Adrenal gland (tissue), 9 donors: ENCODE measurements at regions not wholly inside any gene's neighbourhood (a gene's known extent, or its start where the extent isn't known, plus 50 kb on each side); places are given as distances from the start of the nearest gene placed in this dataset.

Experiments used
- DNase-seq, 7 donors: peaks; one replicate each; pipeline ENCODE4 v3.0.0-alpha.2; 2019 to 2020
- H3K27ac ChIP-seq, 5 donors: fragments of 200-600 bp; sonication (generic) in 4 of 5; 1 replicate in 3 of 5; 2 replicates in 2 of 5; pipeline versions ENCODE4 v1.5.1 to v1.8.0; 2016 to 2020; ENCODE audit warnings: mild to moderate bottlenecking in 1 of 5
- H3K27me3 ChIP-seq: fragments of 200-600 bp; 2 replicates; pipeline ENCODE4 v1.8.0; 2021
- H3K36me3 ChIP-seq, 2 donors: fragments of 200-600 bp; replicated peaks in 1 of 2; 1 replicate in 1 of 2; 2 replicates in 1 of 2; pipeline versions ENCODE4 v1.5.1 to v1.8.0; 2018 to 2022
- H3K4me1 ChIP-seq, 2 donors: fragments of 200-600 bp; replicated peaks in 1 of 2; 1 replicate in 1 of 2; 2 replicates in 1 of 2; pipeline versions ENCODE4 v1.5.1 to v1.8.0; 2018 to 2021
- H3K4me3 ChIP-seq, 4 donors: fragments of 200-600 bp; sonication (generic) in 3 of 4; one replicate each; pipeline ENCODE4 v1.5.1; 2016 to 2018
- H3K9me3 ChIP-seq, 3 donors: fragments of 200-600 bp; sonication (generic) in 1 of 3; replicated peaks in 1 of 3; 1 replicate in 2 of 3; 2 replicates in 1 of 3; pipeline versions ENCODE4 v1.5.1 to v1.8.0; 2016 to 2021
- POLR2A ChIP-seq, 2 donors: fragments of 450-650 bp; IDR thresholded peaks; one replicate each; pipeline ENCODE4 v1.6.1; 2017; ENCODE audit warnings: antibody characterized with exemption in 2 of 2, mild to moderate bottlenecking in 2 of 2, moderate library complexity in 1 of 2
- WGBS, 4 donors: extraction: QIAGEN DNeasy Blood & Tissue Kit in 2 of 4; methylation state at CpG; one replicate each; pipeline versions ENCODE4 v1.1.5 to v1.1.7; 2013 to 2017; 5-methylcytosine and 5-hydroxymethylcytosine counted together
- intact Hi-C, 2 donors: fragments of 100-400 bp; cut with DNase I; formaldehyde crosslinking; loops; one replicate each; pipeline versions ENCODE4 v1.14.1 to v1.15.0; 2022 to 2023
- TF ChIP-seq, protein P1 (sequence below), 6 experiments: fragments of 450-650 bp in 4 of 6; fragments of 200-600 bp in 2 of 6; sonication (generic) in 1 of 6; IDR thresholded peaks; 1 replicate in 5 of 6; 2 replicates in 1 of 6; pipeline versions ENCODE4 v1.5.1 to v1.8.0; 2016 to 2021; ENCODE audit warnings: antibody characterized with exemption in 6 of 6, mild to moderate bottlenecking in 2 of 6, moderate library complexity in 1 of 6
- donor health status: healthy with polysubstance abuse.
- donor health status: Bipolar disorder and iron deficiency.
- donor health status: DM: yes; HTN: yes; CAD: no.
- donor health status: DM: no; HTN: no; CAD: no.
- donor health status: DM: no; HTN: no; CAD: no.

DNA sequence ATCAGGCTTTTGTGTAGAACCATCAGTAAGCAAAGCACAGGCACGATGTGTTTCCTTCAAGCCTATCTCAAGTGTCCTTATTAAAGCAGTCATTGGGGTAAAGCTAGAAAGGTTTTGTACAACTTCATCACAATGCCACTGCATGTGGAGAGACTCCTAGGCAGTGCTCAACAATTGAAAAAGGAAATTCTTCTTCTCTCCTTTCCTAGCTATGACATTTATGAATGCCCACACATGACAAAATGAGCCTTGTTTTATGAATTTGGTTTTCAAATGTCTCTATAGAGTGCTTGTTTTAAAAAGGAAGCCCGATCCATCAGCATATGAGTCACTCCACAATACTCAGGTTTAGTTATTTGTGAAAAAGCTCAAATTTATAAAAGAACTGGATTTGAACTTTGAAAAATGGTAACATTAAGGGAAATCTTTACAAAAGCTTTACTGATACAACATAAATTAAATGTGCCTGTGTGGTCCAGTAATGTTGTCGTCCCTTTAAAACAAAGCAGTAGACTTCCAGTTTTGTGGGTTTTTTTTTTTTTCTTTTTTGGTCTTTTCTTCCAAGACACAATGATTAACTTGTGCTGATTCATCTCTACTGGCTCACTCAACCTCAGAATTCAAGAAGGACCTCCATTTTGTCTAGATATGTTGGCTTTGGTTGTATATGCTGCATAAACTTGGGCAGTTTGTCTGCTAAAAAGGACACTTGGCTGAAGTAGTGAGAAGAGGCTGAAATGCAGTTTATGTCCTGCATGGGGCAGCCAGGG, 273.8 kb downstream of the GASK1B start:
- TF ChIP-seq POLR2A (IDR thresholded peaks at IDR 0.05), result no peak
- TF ChIP-seq, protein P1, sequence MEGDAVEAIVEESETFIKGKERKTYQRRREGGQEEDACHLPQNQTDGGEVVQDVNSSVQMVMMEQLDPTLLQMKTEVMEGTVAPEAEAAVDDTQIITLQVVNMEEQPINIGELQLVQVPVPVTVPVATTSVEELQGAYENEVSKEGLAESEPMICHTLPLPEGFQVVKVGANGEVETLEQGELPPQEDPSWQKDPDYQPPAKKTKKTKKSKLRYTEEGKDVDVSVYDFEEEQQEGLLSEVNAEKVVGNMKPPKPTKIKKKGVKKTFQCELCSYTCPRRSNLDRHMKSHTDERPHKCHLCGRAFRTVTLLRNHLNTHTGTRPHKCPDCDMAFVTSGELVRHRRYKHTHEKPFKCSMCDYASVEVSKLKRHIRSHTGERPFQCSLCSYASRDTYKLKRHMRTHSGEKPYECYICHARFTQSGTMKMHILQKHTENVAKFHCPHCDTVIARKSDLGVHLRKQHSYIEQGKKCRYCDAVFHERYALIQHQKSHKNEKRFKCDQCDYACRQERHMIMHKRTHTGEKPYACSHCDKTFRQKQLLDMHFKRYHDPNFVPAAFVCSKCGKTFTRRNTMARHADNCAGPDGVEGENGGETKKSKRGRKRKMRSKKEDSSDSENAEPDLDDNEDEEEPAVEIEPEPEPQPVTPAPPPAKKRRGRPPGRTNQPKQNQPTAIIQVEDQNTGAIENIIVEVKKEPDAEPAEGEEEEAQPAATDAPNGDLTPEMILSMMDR (IDR thresholded peaks at IDR 0.05), result no peak
- DNase-seq, result no peak
- Histone ChIP-seq H3K4me3 (no peak overlapping the region), H3K9me3 (no peaks in the 10 kb centered on the region), H3K27ac (no peak overlapping the region), H3K36me3 (no peaks in the 10 kb centered on the region), H3K4me1 (no peaks in the 10 kb centered on the region), H3K27me3 (no peaks in the 10 kb centered on the region)
- intact Hi-C loops, result no loop called here
- WGBS, 4 donors, result 64 to 74% (median 72%) methylated on average over 3 of the region's 3 CpGs

DNA sequence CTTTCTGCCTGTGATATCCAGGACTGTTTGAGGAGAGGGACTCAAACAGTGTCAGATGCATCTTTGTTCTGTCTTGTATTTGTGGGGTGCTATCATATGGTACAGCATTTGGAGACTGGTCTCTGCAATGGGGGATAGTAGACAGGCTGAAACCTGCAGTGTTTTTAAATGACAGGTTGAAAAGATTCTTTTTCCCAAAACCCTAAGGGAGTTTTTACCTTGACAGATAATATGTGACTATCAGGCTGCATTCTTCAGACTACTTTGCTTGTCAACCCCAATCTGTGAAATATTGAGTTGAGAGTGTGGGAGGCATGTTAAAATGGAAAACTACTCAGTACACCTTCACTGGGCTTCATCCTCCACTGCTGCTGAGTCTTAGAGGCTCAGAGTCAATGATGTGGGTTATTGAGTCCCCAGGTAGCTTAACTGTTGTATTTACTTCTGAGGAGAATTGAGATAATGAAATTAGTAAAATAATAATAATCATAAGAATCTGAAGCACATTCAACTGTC, 274.9 kb downstream of the GASK1B start:
- TF ChIP-seq, protein P1 (IDR thresholded peaks at IDR 0.05), result no peak
- TF ChIP-seq POLR2A (IDR thresholded peaks at IDR 0.05), result no peak
- Histone ChIP-seq H3K4me1 (no peaks in the 10 kb centered on the region), H3K4me3 (no peak overlapping the region), H3K36me3 (no peaks in the 10 kb centered on the region), H3K9me3 (no peaks in the 10 kb centered on the region), H3K27me3 (no peaks in the 10 kb centered on the region), H3K27ac (no peak overlapping the region)
- intact Hi-C loops, result no loop called here
- no peak for DNase-seq

DNA sequence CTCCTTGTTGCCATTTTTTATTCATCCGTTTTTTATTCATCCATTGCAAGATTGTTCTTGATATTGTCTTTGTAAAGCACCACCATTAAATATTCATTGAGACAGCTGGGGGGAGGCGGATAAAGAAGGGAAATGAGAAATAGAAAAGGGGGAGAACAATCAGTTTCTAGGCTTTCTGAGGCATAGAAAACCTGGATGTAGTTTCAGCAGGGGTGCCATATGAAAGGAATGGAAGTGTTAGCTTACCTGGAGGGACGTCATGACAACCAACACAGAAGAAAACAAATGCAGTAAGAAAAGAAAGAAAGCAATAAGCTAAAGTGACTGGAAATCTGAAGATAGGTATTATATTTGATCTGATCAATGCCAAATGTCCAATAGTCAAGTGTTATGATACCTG, 276.1 kb downstream of the GASK1B start:
- WGBS, 4 donors, result 84 to 88% (median 87%) methylated on average over 3 of the region's 3 CpGs
- no peak for DNase-seq
- H3K27ac ChIP-seq, result no peak overlapping the region
- no peak overlapping the region for H3K4me3 ChIP-seq
- TF ChIP-seq, protein P1 (IDR thresholded peaks at IDR 0.05), result no peak
- TF ChIP-seq POLR2A (IDR thresholded peaks at IDR 0.05), result no peak
- H3K4me1 ChIP-seq, result no peaks in the 10 kb centered on the region
- no peaks in the 10 kb centered on the region for H3K27me3 ChIP-seq
- intact Hi-C loops, result no loop called here
- H3K36me3 ChIP-seq, result no peaks in the 10 kb centered on the region
- no peaks in the 10 kb centered on the region for H3K9me3 ChIP-seq

DNA sequence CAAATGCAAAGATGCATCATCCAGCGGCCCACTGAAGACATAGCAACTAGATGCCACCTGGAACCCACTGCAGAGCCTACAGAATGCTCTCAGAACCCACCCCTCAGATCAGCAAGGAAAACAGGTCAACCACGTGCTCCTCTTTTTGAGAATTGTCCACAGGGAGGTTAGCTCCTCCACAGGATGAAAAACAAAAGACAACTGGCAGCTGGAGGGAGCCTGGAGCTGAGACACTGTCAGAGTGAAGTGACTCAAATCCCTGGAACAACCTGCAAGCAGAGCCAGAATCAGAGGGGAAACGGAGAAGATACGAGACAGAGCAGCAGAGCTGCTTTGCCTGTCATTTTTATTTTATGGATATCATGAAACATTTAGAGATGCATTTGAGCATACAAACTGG, 277.6 kb downstream of the GASK1B start:
- TF ChIP-seq, protein P1 (IDR thresholded peaks at IDR 0.05), result no peak
- TF ChIP-seq POLR2A (IDR thresholded peaks at IDR 0.05), result no peak
- Histone ChIP-seq H3K4me1 (no peaks in the 10 kb centered on the region), H3K4me3 (no peak overlapping the region), H3K27me3 (no peaks in the 10 kb centered on the region), H3K36me3 (no peaks in the 10 kb centered on the region), H3K27ac (no peak overlapping the region), H3K9me3 (no peaks in the 10 kb centered on the region)
- intact Hi-C loops, result no loop called here
- 82 to 87% (median 86%) methylated on average over 4 of the region's 4 CpGs for whole genome bisulfite sequencing, 4 donors
- DNase-seq, result no peak
